Activated B cell treated with CpG ODN at 0.5 μM for 24 hours (primary cell): ENCODE measurements at regions not wholly inside any gene's neighbourhood (a gene's known extent, or its start where the extent isn't known, plus 50 kb on each side); places are given as distances from the start of the nearest gene placed in this dataset.
"Not testable (repeated sequence)": the region's sequence is repeated elsewhere in the genome, so short reads cannot be mapped to it uniquely, and the experiment has no call there.

Source experiments
- ATAC-seq: fragments of 200-7000 bp; cut with Tn5 transposase; one replicate; pipeline ENCODE4 v1.10.0; 2021; ENCODE audit warnings: low read depth, mild to moderate bottlenecking, moderate library complexity
- CTCF ChIA-PET: fragments of 350-600 bp; sonication (Branson Sonifier 250); formaldehyde crosslinking; loops from one replicate; lab custom pipeline; 2021; ENCODE audit warnings: antibody characterized with exemption; lab: Charles Lee
- POLR2A ChIA-PET: fragments of 350-600 bp; sonication (Branson Sonifier 250); formaldehyde crosslinking; loops from one replicate; lab custom pipeline; 2021; ENCODE audit warnings: antibody characterized with exemption; lab: Charles Lee
- DNase-seq: peaks from one replicate; pipeline ENCODE4 v3.0.0; 2022
- H3K27ac Mint-ChIP-seq: one replicate; pipeline ENCODE4 v1.8.0; 2020; ENCODE audit warnings: mixed read lengths
- H3K27me3 Mint-ChIP-seq: one replicate; pipeline ENCODE4 v1.8.0; 2021; ENCODE audit warnings: mixed read lengths
- H3K36me3 Mint-ChIP-seq: one replicate; pipeline ENCODE4 v1.8.0; 2021; ENCODE audit warnings: low read depth, mixed read lengths
- H3K4me1 Mint-ChIP-seq: one replicate; pipeline ENCODE4 v1.8.0; 2021; ENCODE audit warnings: mixed read lengths
- H3K4me3 Mint-ChIP-seq: one replicate; pipeline ENCODE4 v1.8.0; 2020; ENCODE audit warnings: mild to moderate bottlenecking, mixed read lengths
- H3K9me3 Mint-ChIP-seq: one replicate; pipeline ENCODE4 v1.8.0; 2020; ENCODE audit warnings: mixed read lengths
- intact Hi-C: fragments of 100-400 bp; cut with micrococcal nuclease; formaldehyde crosslinking; loops from one replicate; pipeline ENCODE4 v1.15.1; 2024
- TF ChIP-seq, protein P1 (sequence below): fragments of 200-600 bp; IDR thresholded peaks from one replicate; pipeline ENCODE4 v1.8.0; 2022; ENCODE audit warnings: antibody characterized with exemption, mild to moderate bottlenecking

DNA sequence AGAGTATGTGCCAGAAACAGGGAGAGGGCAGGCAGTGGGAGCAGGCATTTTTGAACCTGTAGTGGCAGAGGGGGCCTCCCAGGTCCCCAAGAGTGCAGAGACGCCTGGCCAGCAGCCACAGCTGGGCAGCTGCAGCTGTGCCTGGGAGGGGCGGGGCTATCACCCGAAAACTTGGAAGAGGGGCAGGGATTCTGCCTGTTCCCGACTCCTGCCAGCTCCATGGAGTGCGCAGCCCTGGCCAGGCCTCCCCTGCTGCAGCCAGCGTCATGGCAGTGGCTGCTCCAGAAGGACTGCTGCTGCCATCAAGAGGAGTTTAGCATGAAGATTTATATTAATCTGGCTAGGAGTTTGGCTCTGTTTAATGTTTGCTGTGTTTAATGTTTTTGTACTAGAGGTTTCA is 532.1 kb upstream of the PITX2 start:
- H3K27ac Mint-ChIP-seq: no peak overlapping the region
- no peak for DNase-seq
- intact Hi-C loops: no loop called here
- no peaks in the 10 kb centered on the region for H3K27me3 Mint-ChIP-seq
- H3K9me3 Mint-ChIP-seq: peaks cover 9% of the 10 kb centered on the region
- TF ChIP-seq, protein P1, sequence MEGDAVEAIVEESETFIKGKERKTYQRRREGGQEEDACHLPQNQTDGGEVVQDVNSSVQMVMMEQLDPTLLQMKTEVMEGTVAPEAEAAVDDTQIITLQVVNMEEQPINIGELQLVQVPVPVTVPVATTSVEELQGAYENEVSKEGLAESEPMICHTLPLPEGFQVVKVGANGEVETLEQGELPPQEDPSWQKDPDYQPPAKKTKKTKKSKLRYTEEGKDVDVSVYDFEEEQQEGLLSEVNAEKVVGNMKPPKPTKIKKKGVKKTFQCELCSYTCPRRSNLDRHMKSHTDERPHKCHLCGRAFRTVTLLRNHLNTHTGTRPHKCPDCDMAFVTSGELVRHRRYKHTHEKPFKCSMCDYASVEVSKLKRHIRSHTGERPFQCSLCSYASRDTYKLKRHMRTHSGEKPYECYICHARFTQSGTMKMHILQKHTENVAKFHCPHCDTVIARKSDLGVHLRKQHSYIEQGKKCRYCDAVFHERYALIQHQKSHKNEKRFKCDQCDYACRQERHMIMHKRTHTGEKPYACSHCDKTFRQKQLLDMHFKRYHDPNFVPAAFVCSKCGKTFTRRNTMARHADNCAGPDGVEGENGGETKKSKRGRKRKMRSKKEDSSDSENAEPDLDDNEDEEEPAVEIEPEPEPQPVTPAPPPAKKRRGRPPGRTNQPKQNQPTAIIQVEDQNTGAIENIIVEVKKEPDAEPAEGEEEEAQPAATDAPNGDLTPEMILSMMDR: no peak
- CTCF ChIA-PET: no interaction called here
- POLR2A ChIA-PET: no interaction called here
- H3K4me3 Mint-ChIP-seq: no peak overlapping the region
- no peaks in the 10 kb centered on the region for H3K4me1 Mint-ChIP-seq
- no peak for ATAC-seq
- H3K36me3 Mint-ChIP-seq: no peaks in the 10 kb centered on the region

DNA sequence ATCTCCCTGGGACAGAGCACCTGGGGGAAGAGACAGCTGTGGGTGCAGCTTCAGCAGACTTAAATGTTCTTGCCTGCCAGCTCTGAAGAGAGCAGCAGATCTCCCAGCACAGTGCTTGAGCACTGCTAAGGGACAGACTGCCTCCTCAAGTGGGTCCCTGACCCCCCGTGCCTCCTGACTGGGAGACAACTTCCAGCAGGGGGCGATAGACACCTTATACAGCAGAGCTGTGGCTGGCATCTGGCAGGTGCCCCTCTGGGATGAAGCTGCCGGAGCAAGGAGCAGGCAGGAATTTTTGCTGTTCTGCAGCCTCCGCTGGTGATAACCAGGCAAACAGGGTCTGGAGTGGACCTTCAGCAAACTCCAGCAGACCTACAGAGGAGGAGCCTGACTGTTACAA is 541.7 kb upstream of the PITX2 start:
- intact Hi-C loops, ATAC-seq: not testable (repeated sequence)

DNA sequence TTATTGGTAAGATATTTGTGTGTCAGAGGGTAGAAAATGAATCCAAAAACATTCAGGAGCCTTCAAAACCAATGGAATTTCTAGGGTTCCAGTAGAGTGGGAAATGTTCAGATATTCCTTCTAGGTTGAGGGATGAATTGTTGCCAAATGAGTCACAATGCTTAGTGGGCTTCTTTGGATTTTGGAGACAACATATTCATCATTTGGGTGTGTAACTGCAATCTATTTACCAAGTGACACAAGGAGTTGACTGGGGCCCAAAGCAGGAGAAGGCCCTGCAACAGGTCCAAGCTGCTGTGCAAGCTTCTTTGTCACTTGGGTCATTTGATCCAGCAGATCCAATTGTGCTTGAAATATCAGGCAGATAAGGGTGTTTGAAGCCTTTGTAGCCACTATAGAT is 551.5 kb upstream of the PITX2 start:
- Mint-ChIP-seq H3K4me1 (no peaks in the 10 kb centered on the region), H3K4me3 (no peak overlapping the region), H3K27me3 (no peaks in the 10 kb centered on the region), H3K9me3 (no peaks in the 10 kb centered on the region), H3K27ac (no peak overlapping the region), H3K36me3 (no peaks in the 10 kb centered on the region)
- ChIA-PET POLR2A (no interaction called here), CTCF (no interaction called here)
- DNase-seq: no peak
- ATAC-seq: no peak
- TF ChIP-seq, protein P1: no peak
- intact Hi-C loops: no loop called here

More for the DNA sequence above, 541.7 kb upstream of the PITX2 start:
- DNase-seq, H3K9me3 Mint-ChIP-seq, H3K4me1 Mint-ChIP-seq, H3K27ac Mint-ChIP-seq, H3K27me3 Mint-ChIP-seq, POLR2A ChIA-PET, CTCF ChIA-PET, H3K4me3 Mint-ChIP-seq, H3K36me3 Mint-ChIP-seq: not testable (repeated sequence)

DNA sequence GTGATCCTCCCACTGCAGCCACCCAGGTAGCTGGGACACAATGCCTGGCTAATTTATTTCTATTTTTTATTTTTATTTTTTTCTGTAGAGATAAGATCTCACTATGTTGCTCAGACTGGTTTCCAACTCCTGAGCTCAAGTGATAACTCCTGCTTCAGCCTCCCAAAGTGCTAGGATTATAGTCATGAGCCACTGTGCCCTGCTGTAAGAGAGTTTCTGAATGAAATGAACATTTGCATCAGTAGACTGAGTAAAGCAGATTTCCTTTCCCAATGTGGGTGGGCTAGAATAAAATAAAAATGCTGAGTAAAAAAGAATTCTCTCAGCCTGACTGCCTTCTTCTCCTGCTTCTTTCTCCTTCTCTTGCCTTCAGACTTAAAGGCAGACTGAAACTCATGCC is 555.4 kb upstream of the PITX2 start:
- no peaks in the 10 kb centered on the region for H3K4me1 Mint-ChIP-seq
- ChIA-PET CTCF (no interaction called here), POLR2A (no interaction called here)
- intact Hi-C loops: no loop called here
- H3K4me3 Mint-ChIP-seq: no peak overlapping the region
- H3K36me3 Mint-ChIP-seq: no peaks in the 10 kb centered on the region
- peaks cover 2% of the 10 kb centered on the region for H3K9me3 Mint-ChIP-seq
- no peaks in the 10 kb centered on the region for H3K27me3 Mint-ChIP-seq
- H3K27ac Mint-ChIP-seq: no peak overlapping the region
- TF ChIP-seq, protein P1: no peak
- DNase-seq: no peak
- no peak for ATAC-seq

DNA sequence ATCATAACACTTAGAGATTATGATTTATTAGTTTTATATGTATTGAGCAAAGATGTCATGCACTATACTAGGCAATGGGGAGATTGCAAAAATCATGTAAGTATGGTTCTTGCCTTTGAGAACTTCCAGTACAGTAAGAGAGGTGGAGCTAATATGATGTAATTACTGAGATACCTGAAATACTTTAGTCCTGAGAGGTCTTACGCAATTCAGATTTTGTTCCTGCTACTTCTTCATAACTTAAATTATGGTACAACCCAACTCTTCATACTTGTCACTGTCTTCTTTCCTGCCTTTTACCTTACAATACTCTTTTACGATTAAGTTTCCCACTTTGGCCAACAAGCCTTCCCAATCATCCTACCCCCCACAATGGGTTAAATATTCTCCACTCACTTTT is 564.2 kb upstream of the PITX2 start:
- intact Hi-C loops: no loop called here
- H3K4me1 Mint-ChIP-seq: no peaks in the 10 kb centered on the region
- CTCF ChIA-PET: no interaction called here
- no peak overlapping the region for H3K4me3 Mint-ChIP-seq
- no peaks in the 10 kb centered on the region for H3K36me3 Mint-ChIP-seq
- ATAC-seq (no peak), DNase-seq (no peak)
- POLR2A ChIA-PET: no interaction called here
- peaks cover 4% of the 10 kb centered on the region for H3K9me3 Mint-ChIP-seq
- H3K27me3 Mint-ChIP-seq: no peaks in the 10 kb centered on the region
- TF ChIP-seq, protein P1: no peak
- H3K27ac Mint-ChIP-seq: no peak overlapping the region

DNA sequence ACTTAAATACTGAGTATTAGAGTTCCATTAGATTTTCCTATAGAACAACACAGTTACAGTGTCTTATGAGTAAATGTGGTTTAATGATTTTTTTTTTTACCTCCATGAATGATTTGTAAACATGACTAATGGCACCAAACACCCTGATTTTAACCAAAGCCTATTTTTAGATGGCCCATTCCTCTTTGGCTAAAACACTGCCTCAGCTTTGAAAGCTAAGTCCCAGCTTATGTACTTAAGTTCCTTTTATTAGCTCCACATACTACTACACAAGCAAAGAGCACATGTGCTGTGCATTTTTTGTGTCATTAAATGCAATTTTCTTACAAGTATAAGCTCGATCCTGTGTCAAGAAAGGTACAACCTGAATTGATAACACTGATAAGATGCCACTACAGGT is 575.6 kb upstream of the PITX2 start:
- Mint-ChIP-seq H3K36me3 (no peaks in the 10 kb centered on the region), H3K4me1 (no peaks in the 10 kb centered on the region), H3K27ac (no peak overlapping the region), H3K4me3 (no peak overlapping the region), H3K27me3 (no peaks in the 10 kb centered on the region), H3K9me3 (no peaks in the 10 kb centered on the region)
- ATAC-seq: no peak
- intact Hi-C loops: no loop called here
- POLR2A ChIA-PET: no interaction called here
- no peak for DNase-seq
- CTCF ChIA-PET: no interaction called here
- TF ChIP-seq, protein P1: no peak
